ENCODE measurements at regions not wholly inside any gene's neighbourhood (a gene's known extent, or its start where the extent isn't known, plus 50 kb on each side); places are given as distances from the start of the nearest gene placed in this dataset.
A peak's percentile ranks its signal among the peaks of the same experiment; 100 is the strongest.

GRCh38 chr20:3354247-3354646 is 53.2 kb downstream of the DNAAF9 start:
- FAIRE-seq (no peak), DNase-seq (ENCODE audit: low spot score) (no peak)

- DNase-seq (ENCODE audit: low spot score), result no peak
- no peak for FAIRE-seq
These were observed 53.8 kb downstream of the DNAAF9 start for GRCh38 chr20:3353646-3354045.

GRCh38 chr20:3352202-3352601 is 55.3 kb downstream of the DNAAF9 start:
- no peak for FAIRE-seq
- DNase-seq (ENCODE audit: low spot score), result no peak

DNA sequence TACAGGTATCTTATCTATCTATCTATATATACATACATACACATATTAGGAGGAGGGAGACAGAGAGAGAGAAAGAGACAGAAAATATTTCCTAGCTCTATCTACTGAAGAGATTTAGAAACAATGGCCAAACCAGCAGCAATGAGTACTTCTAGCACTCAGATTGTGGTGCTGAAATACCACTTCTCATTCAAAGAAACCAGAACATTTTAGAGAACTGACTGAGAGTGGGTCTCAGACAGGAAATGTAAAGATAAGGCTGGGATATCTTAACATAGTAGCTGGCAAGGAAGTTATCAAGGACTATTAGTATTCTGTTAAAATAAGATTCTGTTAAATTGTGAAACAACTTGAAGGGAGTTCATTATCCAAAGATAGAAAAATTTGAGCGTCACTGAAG is 57.0 kb downstream of the DNAAF9 start:
- no peak for FAIRE-seq
- DNase-seq (ENCODE audit: low spot score), result no peak

DNA sequence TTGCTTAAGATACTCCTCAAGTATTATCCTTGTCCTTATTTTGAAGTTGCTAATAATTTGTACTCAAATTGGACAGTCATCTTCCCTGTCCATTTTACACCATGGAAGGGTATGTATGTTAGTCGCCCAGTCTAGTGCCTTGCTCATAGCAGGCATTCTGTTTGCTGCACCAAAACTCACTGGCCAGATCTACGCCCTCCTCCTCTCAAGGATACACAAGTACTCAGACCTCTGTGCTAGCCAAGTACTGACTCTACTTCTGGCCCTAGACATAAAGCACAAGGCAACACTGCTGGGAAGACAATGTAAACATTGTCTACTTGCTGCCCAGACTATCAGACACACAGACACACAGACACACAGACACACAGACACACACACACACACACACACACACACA is 57.7 kb downstream of the DNAAF9 start:
- DNase-seq (ENCODE audit: low spot score), result no peak
- FAIRE-seq, result peak; percentile 53

GRCh38 chr20:3342766-3343165 is 64.7 kb downstream of the DNAAF9 start:
- FAIRE-seq, result no peak
- no peak for DNase-seq (ENCODE audit: low spot score)

DNA sequence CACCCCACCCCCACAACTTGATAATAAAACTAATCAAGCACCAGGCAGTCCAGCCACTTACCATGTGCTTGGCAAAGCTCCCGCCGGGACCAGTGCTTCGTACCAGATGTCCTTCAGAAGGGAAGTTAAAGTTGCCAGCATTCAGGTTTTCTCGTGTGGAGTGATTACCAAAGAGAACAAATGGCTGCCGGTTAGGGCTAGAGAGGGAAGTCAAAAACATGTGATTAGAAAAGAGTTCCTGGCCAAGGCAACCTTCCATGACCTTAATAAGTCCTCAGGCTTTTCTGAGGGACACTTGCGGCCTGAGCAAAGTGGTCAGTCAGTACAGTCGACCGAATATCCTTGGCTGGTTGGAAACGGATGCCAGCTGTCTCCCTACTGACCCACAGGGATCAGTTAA is 67.0 kb downstream of the DNAAF9 start:
- FAIRE-seq, result no peak
- DNase-seq (ENCODE audit: low spot score), result no peak

DNA sequence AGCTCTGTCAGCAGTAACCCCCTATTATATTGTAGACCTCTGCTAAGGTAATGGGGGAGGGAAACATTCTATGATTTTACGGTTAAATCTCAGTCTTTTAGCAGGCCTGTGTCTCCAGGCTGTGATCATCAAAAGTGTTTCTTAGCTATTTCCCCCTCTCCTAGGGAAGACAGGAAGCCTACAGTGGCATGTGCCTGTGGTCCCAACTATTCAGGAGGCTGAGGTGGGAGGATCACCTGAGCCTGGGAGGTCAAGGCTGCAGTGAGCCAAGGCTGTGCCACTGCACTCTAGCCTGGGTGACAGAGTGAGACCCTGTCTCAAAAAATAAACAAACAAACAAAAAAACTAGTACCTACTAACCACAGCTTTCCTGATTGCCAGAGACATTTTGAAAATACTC is 67.9 kb downstream of the DNAAF9 start:
- FAIRE-seq (no peak), DNase-seq (ENCODE audit: low spot score) (no peak)

GRCh38 chr20:3339076-3339475 is 68.4 kb downstream of the DNAAF9 start:
- FAIRE-seq (no peak), DNase-seq (ENCODE audit: low spot score) (no peak)

- FAIRE-seq, result no peak
These were observed 73.1 kb downstream of the DNAAF9 start for GRCh38 chr20:3334156-3334943.

GRCh38 chr20:3330046-3330741 is 77.3 kb downstream of the DNAAF9 start:
- no peak for FAIRE-seq
- DNase-seq (ENCODE audit: low spot score), result no peak

More at GRCh38 chr20:3334156-3334943, 73.1 kb downstream of the DNAAF9 start:
- no peak for DNase-seq (ENCODE audit: low spot score)

DNA sequence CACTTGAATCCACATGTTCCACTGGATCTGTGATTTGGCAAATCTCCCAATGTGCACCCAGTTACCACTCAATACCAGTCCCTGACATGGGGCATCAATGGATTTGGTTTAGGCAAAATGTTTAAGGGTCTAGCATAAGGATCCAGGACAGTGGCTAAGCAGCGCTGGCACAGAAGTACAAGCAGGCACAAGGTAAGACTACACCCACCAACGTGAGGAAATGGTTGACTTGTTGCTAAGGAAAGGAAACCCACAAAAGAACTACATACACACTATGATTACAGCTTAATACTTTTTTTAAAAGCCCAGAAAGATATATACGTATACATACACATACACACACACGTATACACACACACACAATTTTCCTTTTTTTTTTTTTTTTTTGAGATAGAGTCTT is 79.0 kb downstream of the DNAAF9 start:
- no peak for FAIRE-seq
- DNase-seq (ENCODE audit: low spot score), result no peak

DNA sequence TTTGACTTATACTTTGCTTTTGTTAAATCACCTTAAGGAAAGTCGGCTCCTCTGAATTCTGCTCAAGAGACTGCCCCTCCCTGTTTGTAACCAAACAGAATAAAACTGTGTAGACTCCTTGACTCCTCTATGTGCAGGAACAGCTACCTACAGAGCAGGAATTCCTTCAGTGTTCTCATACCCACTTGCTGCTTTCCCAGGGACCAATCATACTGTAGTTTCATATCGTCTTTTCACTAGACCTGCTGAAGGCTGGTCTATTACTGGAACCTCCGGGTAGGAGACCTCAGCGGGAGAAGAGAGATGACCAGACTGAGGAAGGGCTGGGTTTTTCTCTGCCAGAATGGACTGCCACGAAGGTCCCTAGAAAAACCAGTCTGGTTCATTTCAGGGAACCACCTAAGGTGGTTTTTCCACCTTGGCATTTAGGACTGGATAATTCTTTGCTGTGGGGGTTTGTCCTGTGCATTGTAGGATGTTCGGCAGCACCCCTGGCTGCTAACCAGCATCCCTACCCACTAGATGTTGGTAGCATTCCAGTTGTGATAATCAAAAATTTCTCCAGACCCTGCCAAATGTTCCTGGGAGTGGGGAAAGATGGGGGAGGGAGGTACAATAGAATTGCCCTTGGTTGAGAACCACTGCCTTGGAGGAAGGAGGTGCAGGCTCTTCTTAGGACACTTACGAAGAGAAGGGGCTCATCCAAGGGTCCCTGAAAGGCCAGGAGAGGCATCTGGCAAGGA is 80.5 kb downstream of the DNAAF9 start:
- FAIRE-seq, result no peak
- DNase-seq (ENCODE audit: low spot score), result no peak

DNA sequence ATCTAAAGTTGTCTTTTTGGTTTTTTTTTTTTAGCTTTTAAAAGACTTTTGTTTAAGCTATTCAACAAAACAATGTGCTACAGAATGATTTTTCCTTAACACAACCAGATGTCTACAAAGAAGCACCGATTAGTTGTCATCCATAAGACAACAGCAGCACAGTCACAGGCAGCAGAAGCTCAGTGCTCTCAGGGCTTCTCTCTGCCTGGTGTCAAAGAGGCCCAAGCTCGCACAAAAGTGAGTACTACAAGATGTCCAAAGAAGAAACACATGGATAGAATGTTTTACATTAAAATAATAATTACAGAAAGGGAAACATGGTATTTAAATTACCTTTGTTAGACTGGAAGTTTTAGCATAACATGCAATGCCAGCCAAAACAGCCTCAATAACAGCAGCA is 81.6 kb downstream of the DNAAF9 start:
- no peak for DNase-seq (ENCODE audit: low spot score)
- FAIRE-seq, result no peak

GRCh38 chr20:3323398-3323797 is 84.1 kb downstream of the DNAAF9 start:
- DNase-seq (ENCODE audit: low spot score) (no peak), FAIRE-seq (no peak)

DNA sequence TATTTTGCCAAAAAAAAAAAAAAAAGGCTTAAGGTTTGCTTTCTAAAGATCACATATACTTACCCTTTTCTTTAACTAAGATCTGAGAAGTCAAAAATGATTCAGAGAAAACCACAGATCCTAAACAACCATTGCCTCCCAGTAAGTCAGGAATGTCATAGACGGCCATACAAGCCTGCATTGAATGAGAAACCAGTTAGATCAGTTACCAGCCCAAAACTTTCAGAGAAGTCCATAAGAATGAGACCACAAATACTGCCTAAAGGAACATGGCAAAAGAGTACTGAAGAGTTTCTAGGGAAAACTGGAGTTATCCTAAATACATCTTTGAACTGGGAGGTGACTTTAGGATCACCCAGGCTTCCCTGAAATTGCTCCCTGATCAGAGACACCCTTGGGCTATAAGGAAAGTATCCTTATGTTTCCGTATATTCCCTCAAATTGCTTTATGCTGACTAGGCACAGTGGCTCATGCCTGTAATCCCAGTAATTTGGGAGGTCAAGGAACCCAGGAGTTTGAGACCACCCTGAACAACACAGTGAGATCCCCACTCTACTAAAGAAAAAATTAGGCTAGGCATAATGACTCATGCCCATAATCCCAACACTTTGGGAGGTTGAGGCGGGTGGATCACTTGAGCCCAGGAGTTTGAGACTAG is 79.4 kb upstream of the SLC4A11 start:
- FAIRE-seq (no peak), DNase-seq (ENCODE audit: low spot score) (no peak)

DNA sequence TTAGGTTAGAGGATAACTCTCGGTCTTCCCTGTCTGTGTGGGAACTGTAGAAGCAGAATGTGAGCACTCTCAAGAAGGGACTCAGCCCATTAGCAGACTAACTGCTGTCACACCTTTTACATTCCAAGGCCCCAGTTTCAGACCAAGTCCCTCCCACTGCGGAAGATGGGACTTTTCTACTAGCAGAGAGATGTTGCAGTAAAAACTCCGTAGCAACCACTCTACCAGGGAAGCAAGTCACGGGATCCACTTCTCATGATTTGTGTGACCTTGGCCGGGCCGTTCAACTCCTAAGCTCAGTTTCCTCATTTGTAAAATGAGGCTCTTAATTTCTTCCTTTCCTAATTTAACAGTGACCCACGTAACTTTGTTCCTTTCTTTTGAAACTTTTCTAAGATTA is 77.1 kb upstream of the SLC4A11 start:
- FAIRE-seq (no peak), DNase-seq (ENCODE audit: low spot score) (no peak)

- FAIRE-seq (no peak), DNase-seq (ENCODE audit: low spot score) (no peak)
These were observed 76.1 kb upstream of the SLC4A11 start for GRCh38 chr20:3315136-3315535.

- FAIRE-seq (no peak), DNase-seq (ENCODE audit: low spot score) (no peak)
These were observed 75.4 kb upstream of the SLC4A11 start for GRCh38 chr20:3314391-3314790.

DNA sequence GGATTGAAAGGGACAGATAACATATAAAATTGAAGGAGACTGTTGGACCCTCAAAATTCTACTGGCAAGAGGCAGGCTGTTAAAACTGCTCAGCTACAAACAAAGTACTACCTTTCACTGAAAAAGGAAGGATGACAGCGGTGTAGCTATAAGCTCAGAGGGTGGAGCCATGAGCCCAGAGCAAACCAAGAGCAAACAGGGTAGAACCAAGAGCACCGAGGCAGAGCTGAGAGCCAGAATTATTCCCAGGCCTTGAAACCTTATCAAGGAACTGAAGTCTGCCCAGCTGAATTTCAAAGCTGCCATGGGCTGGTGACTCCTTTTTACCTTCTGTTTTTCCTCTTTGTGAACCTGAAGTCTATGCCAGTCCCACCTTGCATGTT is 74.7 kb upstream of the SLC4A11 start:
- FAIRE-seq (no peak), DNase-seq (ENCODE audit: low spot score) (no peak)

- no peak for DNase-seq (ENCODE audit: low spot score)
- no peak for FAIRE-seq
These were observed 74.1 kb upstream of the SLC4A11 start for GRCh38 chr20:3312940-3313682.

Measured in urothelium cell line (cell line).